Activated naive CD4-positive, alpha-beta T cell treated with anti-CD3 and anti-CD28 coated beads for 36 hours (primary cell): ENCODE measurements at regions not wholly inside any gene's neighbourhood (a gene's known extent, or its start where the extent isn't known, plus 50 kb on each side); places are given as distances from the start of the nearest gene placed in this dataset.

Experiments
- CTCF ChIA-PET: fragments of 350-600 bp; sonication (Branson Sonifier 250); formaldehyde crosslinking; loops from one replicate; lab custom pipeline; 2021; ENCODE audit warnings: antibody characterized with exemption; lab: Charles Lee
- DNase-seq: peaks from one replicate; pipeline ENCODE4 v3.0.0-alpha.2; 2020
- H3K27ac Mint-ChIP-seq: one replicate; pipeline ENCODE4 v1.8.0; 2021; ENCODE audit warnings: mild to moderate bottlenecking, mixed read lengths
- H3K27me3 Mint-ChIP-seq: one replicate; pipeline ENCODE4 v1.8.0; 2021; ENCODE audit warnings: low read depth, mixed read lengths
- H3K36me3 Mint-ChIP-seq: one replicate; pipeline ENCODE4 v1.8.0; 2021; ENCODE audit warnings: low read depth, mixed read lengths
- H3K4me1 Mint-ChIP-seq: one replicate; pipeline ENCODE4 v1.8.0; 2021; ENCODE audit warnings: low read depth, mixed read lengths
- H3K4me3 Mint-ChIP-seq: one replicate; pipeline ENCODE4 v1.8.0; 2021; ENCODE audit warnings: mild to moderate bottlenecking, moderate library complexity, mixed read lengths
- H3K9me3 Mint-ChIP-seq: one replicate; pipeline ENCODE4 v1.8.0; 2021; ENCODE audit warnings: mixed read lengths
- intact Hi-C: fragments of 100-400 bp; cut with micrococcal nuclease; formaldehyde crosslinking; loops from one replicate; pipeline ENCODE4 v1.15.1; 2023

- H3K36me3 Mint-ChIP-seq: peaks cover 2% of the 10 kb centered on the region
- no peak for DNase-seq
- H3K4me1 Mint-ChIP-seq: no peaks in the 10 kb centered on the region
- no peak overlapping the region for H3K4me3 Mint-ChIP-seq
- intact Hi-C loops: no loop called here
- no peak overlapping the region for H3K27ac Mint-ChIP-seq
- peaks cover 13% of the 10 kb centered on the region for H3K27me3 Mint-ChIP-seq
- H3K9me3 Mint-ChIP-seq: peaks cover 9% of the 10 kb centered on the region
- CTCF ChIA-PET: no interaction called here
Measured at GRCh38 chr1:34303218-34303617, 126.5 kb downstream of the C1orf94 start.

GRCh38 chr1:34306568-34306967 is 129.9 kb downstream of the C1orf94 start:
- CTCF ChIA-PET: no interaction called here

GRCh38 chr1:34312359-34312758 is 135.7 kb downstream of the C1orf94 start:
- intact Hi-C loops: no loop called here

More at GRCh38 chr1:34306568-34306967, 129.9 kb downstream of the C1orf94 start:
- no peaks in the 10 kb centered on the region for H3K4me1 Mint-ChIP-seq
- H3K36me3 Mint-ChIP-seq: peaks cover 2% of the 10 kb centered on the region
- H3K27ac Mint-ChIP-seq: no peak overlapping the region
- peaks cover 18% of the 10 kb centered on the region for H3K27me3 Mint-ChIP-seq
- H3K9me3 Mint-ChIP-seq: peaks cover 14% of the 10 kb centered on the region
- intact Hi-C loops: no loop called here
- H3K4me3 Mint-ChIP-seq: no peak overlapping the region
- no peak for DNase-seq

GRCh38 chr1:34315974-34316373 is 139.3 kb downstream of the C1orf94 start:
- CTCF ChIA-PET: no interaction called here
- no peaks in the 10 kb centered on the region for H3K4me1 Mint-ChIP-seq
- peaks cover 1% of the 10 kb centered on the region for H3K36me3 Mint-ChIP-seq
- DNase-seq: no peak
- H3K27me3 Mint-ChIP-seq: peaks cover 4% of the 10 kb centered on the region
- intact Hi-C loops: no loop called here
- no peak overlapping the region for H3K4me3 Mint-ChIP-seq
- peaks cover 16% of the 10 kb centered on the region for H3K9me3 Mint-ChIP-seq
- no peak overlapping the region for H3K27ac Mint-ChIP-seq

More at GRCh38 chr1:34312359-34312758, 135.7 kb downstream of the C1orf94 start:
- CTCF ChIA-PET: no interaction called here
- no peak overlapping the region for H3K27ac Mint-ChIP-seq
- DNase-seq: no peak
- peaks cover 1% of the 10 kb centered on the region for H3K36me3 Mint-ChIP-seq
- peaks cover 5% of the 10 kb centered on the region for H3K27me3 Mint-ChIP-seq
- no peak overlapping the region for H3K4me3 Mint-ChIP-seq
- H3K4me1 Mint-ChIP-seq: no peaks in the 10 kb centered on the region
- H3K9me3 Mint-ChIP-seq: peaks cover 21% of the 10 kb centered on the region

- peaks cover 14% of the 10 kb centered on the region for H3K9me3 Mint-ChIP-seq
- intact Hi-C loops: no loop called here
- DNase-seq: no peak
- H3K36me3 Mint-ChIP-seq: peaks cover 1% of the 10 kb centered on the region
- CTCF ChIA-PET: no interaction called here
- peaks cover 4% of the 10 kb centered on the region for H3K27me3 Mint-ChIP-seq
- no peak overlapping the region for H3K4me3 Mint-ChIP-seq
- no peaks in the 10 kb centered on the region for H3K4me1 Mint-ChIP-seq
- H3K27ac Mint-ChIP-seq: no peak overlapping the region
Measured at GRCh38 chr1:34316773-34317172, 140.1 kb downstream of the C1orf94 start.

- no peak for DNase-seq
- CTCF ChIA-PET: no interaction called here
- Mint-ChIP-seq H3K4me3 (no peak overlapping the region), H3K27ac (no peak overlapping the region), H3K9me3 (peaks cover 14% of the 10 kb centered on the region), H3K27me3 (peaks cover 7% of the 10 kb centered on the region), H3K4me1 (no peaks in the 10 kb centered on the region), H3K36me3 (peaks cover 1% of the 10 kb centered on the region)
- intact Hi-C loops: no loop called here
Measured at GRCh38 chr1:34319218-34319617, 142.5 kb downstream of the C1orf94 start.

GRCh38 chr1:34320053-34320669 is 143.5 kb downstream of the C1orf94 start:
- CTCF ChIA-PET: no interaction called here
- H3K9me3 Mint-ChIP-seq: peaks cover 14% of the 10 kb centered on the region
- no peak for DNase-seq
- H3K4me1 Mint-ChIP-seq: no peaks in the 10 kb centered on the region
- H3K27ac Mint-ChIP-seq: no peak overlapping the region
- peaks cover 10% of the 10 kb centered on the region for H3K27me3 Mint-ChIP-seq
- intact Hi-C loops: no loop called here
- peaks cover 1% of the 10 kb centered on the region for H3K36me3 Mint-ChIP-seq
- no peak overlapping the region for H3K4me3 Mint-ChIP-seq

GRCh38 chr1:34322969-34323368 is 146.3 kb downstream of the C1orf94 start:
- Mint-ChIP-seq H3K4me3 (no peak overlapping the region), H3K9me3 (no peaks in the 10 kb centered on the region), H3K27ac (no peak overlapping the region)

GRCh38 chr1:34324879-34325440 is 148.3 kb downstream of the C1orf94 start:
- Mint-ChIP-seq H3K4me3 (no peak overlapping the region), H3K27ac (no peak overlapping the region), H3K4me1 (no peaks in the 10 kb centered on the region), H3K27me3 (peaks cover 19% of the 10 kb centered on the region), H3K9me3 (no peaks in the 10 kb centered on the region), H3K36me3 (no peaks in the 10 kb centered on the region)
- no peak for DNase-seq
- intact Hi-C loops: no loop called here
- CTCF ChIA-PET: no interaction called here

More at GRCh38 chr1:34322969-34323368, 146.3 kb downstream of the C1orf94 start:
- CTCF ChIA-PET: no interaction called here
- H3K4me1 Mint-ChIP-seq: no peaks in the 10 kb centered on the region
- no peak for DNase-seq
- no peaks in the 10 kb centered on the region for H3K36me3 Mint-ChIP-seq
- intact Hi-C loops: no loop called here
- H3K27me3 Mint-ChIP-seq: peaks cover 17% of the 10 kb centered on the region

- intact Hi-C loops: no loop called here
- H3K4me3 Mint-ChIP-seq: no peak overlapping the region
- no peaks in the 10 kb centered on the region for H3K4me1 Mint-ChIP-seq
- H3K27me3 Mint-ChIP-seq: peaks cover 15% of the 10 kb centered on the region
- H3K9me3 Mint-ChIP-seq: no peaks in the 10 kb centered on the region
- no peak overlapping the region for H3K27ac Mint-ChIP-seq
- H3K36me3 Mint-ChIP-seq: no peaks in the 10 kb centered on the region
- CTCF ChIA-PET: no interaction called here
- DNase-seq: no peak
Measured at GRCh38 chr1:34328281-34328799, 151.6 kb downstream of the C1orf94 start.

- H3K4me1 Mint-ChIP-seq: no peaks in the 10 kb centered on the region
- no peak overlapping the region for H3K4me3 Mint-ChIP-seq
- no peak overlapping the region for H3K27ac Mint-ChIP-seq
- CTCF ChIA-PET: no interaction called here
- DNase-seq: no peak
- intact Hi-C loops: no loop called here
- H3K36me3 Mint-ChIP-seq: no peaks in the 10 kb centered on the region
- H3K27me3 Mint-ChIP-seq: peaks cover 12% of the 10 kb centered on the region
- no peaks in the 10 kb centered on the region for H3K9me3 Mint-ChIP-seq
Measured at GRCh38 chr1:34330061-34330460, 153.4 kb downstream of the C1orf94 start.

- H3K4me1 Mint-ChIP-seq: no peaks in the 10 kb centered on the region
- intact Hi-C loops: no loop called here
- H3K27me3 Mint-ChIP-seq: peaks cover 16% of the 10 kb centered on the region
- no peak for DNase-seq
- no peak overlapping the region for H3K27ac Mint-ChIP-seq
- H3K36me3 Mint-ChIP-seq: no peaks in the 10 kb centered on the region
- H3K9me3 Mint-ChIP-seq: no peaks in the 10 kb centered on the region
- H3K4me3 Mint-ChIP-seq: no peak overlapping the region
- CTCF ChIA-PET: no interaction called here
Measured at GRCh38 chr1:34331020-34331926, 154.6 kb downstream of the C1orf94 start.
